ENCODE measurements at regions not wholly inside any gene's neighbourhood (a gene's known extent, or its start where the extent isn't known, plus 50 kb on each side); places are given as distances from the start of the nearest gene placed in this dataset.

DNA sequence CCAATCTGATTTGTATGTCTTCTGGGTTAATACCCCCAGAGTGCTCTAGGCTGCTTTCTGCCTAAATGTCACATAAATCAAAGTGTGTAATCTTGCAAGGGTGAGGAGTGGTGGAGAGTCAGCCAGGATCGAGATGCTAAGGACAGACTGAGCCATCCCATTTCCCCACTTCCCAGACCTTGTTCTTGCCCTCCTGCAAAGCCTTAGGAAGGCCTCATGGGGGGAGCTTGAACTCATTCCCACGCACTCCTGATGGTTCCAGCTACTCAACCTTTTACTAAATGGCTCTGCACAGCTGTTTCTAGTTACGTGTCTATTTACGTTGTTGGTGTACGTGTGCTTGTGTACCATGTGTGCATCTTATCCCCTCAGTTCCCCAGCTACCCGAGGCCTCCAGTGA is 423.6 kb upstream of the TNP1 start:
- no peak for TF ChIP-seq CTCF (conservative IDR thresholded peaks at IDR 0.05)
- no peak for TF ChIP-seq EZH2 (IDR thresholded peaks at IDR 0.05; ENCODE audit: low read depth)

Measured in PC-9 (cell line).